KBM-7 (cell line): ENCODE measurements at regions not wholly inside any gene's neighbourhood (a gene's known extent, or its start where the extent isn't known, plus 50 kb on each side); places are given as distances from the start of the nearest gene placed in this dataset.

Experiments used
- DNase-seq: peaks from one replicate; pipeline ENCODE4 v3.0.0-alpha.2; 2015
- in situ Hi-C: fragments of 300-500 bp; cut with MboI; formaldehyde crosslinking; loops from 2 replicates; pipeline ENCODE4 v1.14.3; 2020; ENCODE audit warnings: low sequenced_read_pairs, low pct_unique_long_range_greater_than_20kb, mixed read lengths

DNA sequence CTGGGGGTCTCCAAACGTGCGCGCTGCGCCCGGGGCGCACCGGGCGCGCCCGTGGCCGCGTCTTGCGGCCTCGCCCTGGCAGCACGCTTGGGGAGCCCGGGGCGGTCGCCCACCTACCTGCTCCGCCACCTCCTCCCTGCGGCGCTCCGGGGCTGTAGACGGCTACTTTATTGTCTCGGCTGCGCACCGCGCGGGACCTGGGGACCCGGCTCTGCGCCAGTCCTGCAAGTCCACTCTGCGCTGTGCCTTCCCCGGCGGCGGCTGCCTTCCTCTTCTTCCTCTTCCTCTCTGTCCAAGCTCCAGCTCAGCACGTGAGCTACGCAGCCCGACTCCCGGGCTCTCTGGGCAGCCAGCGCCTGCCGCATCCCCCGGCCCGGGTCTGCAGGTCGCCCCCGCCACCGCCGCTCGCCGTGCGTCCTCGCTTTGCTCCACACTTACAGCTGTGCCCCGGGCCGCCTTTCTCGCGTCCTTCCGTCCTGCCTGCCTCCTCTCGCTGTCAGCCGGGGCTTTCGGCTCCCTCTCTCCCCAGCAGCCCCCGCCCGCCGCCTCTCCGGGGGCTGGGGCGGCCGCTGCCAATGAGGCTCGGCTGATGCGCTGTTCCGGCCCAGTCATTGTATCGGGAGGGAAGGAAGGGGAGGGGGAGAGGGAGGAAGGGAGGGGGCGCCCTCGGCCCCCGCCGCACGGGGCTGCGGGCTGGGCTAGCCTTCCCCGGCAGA is 156.4 kb upstream of the FRMD4B start:
- DNase-seq: no peak
- in situ Hi-C loops: no loop called here

DNA sequence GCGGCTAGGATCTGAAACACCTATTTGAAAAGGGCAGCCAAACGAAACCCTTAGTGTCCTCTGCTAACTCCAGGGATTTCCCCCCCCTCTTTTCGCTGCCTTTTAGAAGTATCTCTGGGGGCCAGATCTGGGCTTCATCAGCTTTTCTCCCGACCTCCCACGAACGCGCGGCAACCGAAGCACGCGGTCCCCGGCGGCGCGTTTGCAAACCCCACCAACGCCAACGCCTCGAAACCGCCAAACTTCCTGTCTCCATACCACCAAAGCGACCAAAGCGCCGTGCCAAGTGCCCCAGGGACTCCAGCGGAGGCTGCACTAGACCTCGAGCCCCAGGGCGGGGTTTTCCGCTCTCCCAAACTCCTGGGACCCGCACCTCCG is 155.8 kb upstream of the FRMD4B start:
- DNase-seq: no peak
- in situ Hi-C loops: no loop called here

DNA sequence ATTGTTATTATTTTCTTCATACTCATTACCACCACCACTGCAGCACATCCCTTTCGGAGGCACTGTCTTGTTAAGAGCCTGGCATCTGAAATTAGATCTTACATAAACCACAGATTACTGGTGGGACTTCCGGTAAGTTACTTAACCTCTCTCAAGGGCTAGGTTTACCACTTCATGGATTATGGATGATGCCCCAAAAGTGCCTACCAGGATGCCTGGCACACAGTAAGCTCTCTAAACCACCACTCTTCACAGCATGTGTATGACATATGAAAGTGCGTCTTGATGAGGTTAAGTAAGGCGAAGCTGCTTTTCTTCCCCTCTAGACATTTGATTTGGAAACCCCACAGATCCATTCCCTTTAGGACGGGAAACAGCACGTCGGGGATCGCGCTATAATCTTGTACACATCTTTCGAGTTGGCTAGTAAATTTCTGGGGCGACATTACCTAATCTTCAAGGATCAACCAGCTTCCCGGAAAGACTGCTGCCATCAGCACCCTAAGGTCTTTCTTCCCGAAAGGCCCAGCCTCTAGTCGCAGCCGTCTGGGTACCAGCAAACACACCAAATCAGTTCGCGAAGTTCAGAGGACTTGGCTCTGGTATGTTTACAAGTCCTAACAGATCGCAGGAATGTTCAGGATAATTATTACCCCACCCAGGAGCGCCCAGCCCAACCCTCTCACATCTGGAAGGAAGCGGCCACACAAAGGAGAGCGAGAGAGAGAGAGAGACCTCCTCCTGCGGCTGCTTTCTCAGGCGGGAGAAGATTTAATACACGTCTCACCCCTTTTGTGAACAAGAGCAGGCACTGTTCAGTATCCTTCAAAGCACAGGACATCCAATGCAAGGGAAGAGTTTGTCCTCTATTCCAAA is 155.1 kb upstream of the FRMD4B start:
- no peak for DNase-seq
- in situ Hi-C loops: no loop called here

DNA sequence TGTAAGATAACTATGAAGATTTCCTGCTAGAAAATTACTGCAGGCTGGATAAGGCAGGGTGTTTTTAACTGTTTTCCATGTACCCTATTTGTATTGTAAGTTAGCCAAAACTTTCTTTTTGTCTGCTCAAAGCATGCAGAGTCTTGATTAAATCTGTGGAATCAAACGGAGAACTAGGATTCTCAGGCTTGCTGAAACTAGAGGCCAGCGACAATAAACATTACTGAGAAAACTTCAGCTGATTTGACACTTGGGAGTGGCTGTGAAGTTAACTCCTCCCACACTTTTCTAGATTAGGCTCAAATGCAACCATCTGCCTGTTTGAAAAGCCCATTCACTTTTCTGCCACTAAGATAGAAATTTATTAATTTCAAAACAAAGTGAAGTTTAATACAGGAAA is 153.2 kb upstream of the FRMD4B start:
- DNase-seq: no peak
- in situ Hi-C loops: no loop called here

DNA sequence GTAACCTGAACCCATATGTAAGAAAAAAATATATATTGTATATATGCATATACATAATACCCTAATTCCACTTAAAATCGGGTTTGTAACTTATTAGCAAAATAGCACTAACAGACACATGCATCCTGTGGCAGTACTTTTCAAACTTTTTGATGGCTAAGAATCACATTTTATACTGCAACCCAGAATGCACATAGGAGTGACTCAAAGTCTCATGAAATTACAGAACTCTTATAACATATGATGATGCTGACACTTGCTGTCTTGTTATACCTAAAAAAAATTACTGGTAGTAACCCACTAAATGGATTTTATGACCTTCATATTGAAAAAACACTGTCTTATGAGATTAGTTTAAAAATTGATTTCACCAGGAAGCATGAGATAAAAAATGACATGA is 152.4 kb upstream of the FRMD4B start:
- DNase-seq: no peak
- in situ Hi-C loops: no loop called here

DNA sequence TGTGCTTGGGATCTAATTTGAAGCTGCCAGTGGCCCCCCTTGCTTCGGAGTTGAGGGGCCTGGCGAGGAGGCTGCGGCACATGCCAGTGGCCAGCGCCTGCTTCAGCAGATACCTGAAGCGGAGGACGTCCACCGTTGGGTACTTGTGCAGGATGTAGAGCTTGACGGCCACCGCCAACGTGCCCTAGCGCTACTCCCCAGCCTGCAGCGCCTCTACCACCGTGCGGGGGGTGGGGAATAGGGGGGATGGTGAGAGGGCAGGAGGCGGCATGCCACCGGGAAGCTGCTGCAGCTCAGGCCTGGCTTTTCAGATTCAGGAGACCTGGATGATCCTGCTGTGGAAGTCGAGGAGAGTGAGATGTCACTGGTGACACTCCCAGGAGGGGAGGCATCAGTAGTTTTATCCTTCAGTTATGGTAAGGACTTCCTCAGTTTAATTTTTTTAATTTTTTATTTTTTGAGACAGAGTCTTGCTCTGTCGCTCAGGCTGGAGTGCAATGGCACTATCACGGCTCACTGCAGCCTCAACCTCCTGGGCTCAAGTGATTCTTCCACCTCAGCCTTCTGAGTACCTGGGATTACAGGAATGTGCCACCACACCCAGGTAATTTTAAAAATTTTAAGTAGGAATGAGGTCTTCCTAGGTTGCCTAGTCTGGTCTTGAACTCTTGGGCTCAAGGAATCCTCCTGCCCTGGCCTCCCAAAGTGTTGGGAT is 150.6 kb upstream of the FRMD4B start:
- DNase-seq: no peak
- in situ Hi-C loops: no loop called here

DNA sequence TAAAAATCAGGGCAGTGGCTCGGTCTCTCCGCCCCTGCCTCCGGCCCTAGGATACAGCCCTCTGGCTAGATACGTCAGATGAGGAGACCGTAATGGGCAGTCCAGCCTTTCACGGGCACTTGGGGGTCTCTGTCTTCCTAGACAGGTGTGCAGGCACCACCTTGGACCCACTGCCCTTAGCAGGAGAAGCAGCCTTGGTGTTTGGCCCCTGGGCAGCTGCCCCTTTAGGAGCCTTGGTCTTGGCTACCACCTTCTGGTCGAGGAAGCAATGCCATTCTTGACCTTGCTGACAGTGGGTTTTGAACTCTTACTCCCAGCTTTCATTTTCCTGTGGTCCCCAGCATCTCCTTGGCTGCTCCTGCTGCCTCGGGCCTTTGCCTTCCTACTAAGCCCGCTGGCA is 149.7 kb upstream of the FRMD4B start:
- in situ Hi-C loops: no loop called here
- no peak for DNase-seq

DNA sequence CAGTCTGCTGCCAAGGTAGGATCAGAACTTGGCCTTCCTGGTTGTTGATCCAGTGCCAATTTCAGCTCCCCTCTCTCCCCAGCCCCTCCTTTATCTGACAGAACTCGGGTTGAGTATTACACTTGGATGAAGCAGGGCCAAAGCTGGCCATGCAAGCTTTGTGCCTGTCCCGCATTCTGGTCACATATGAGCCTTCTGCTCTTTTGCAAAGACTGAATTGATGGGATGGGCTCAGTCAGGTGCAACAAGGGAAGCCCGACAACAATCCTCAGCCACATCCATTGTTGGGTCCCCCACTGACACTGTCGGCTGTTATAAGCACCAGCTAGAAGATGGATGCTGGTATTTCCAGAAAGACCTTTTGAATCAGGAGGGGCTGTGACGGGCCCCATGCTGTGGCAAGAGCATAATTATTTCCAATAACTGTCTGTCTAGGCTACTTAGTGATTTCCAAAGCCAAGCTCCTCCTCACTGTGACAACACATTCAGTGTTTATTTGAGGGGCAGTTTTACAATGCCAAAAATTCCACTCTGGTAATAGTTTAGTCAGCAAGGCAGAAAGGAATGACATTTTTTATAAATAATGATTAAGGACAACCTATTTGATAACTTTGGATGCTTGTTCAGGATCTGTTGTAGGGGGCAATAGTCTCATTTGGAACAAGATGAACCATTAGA is 146.8 kb upstream of the FRMD4B start:
- in situ Hi-C loops: no loop called here
- no peak for DNase-seq

DNA sequence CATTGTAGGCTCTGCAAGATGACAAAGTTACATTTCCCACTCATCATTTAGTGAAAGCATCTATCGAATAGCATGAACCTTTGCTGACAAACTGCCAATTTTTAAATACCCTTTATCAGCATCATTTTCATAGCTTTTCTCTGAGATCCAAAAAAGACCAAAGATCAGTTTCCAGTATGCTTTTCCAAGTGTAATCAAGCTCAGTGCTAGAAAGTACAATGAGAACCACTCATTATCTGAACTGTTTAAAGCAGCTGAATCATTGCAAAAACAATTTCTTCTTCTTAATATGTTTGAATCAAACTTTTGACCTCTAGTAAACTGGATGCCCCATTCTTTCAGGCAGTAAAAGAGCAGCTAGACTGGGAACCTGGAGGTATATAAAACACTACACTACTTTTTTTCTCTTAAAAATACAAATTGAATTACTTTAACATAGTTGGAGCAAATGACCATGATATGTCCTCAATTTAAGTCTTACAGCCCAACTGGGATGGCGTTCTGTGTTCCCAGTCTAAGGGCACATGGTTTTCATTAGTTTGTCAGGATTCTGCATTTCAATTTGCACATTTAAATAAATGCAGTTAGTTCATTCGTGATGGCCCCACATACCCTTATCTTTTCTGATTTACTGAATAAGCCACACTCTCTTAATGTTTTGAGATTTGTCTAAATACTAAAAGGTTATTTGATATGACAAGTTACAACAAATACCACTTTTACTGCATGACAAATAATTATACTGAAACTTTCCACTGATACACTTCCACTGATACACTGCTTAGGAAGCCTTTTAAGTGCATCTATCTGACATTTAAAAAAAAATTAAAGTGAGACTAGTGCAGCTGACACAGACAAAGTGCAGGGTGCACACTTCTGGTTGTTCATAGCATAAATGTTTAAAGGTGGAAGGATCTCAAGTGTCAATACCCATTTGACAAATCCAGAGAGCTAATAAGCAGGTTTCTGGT is 146.0 kb upstream of the FRMD4B start:
- DNase-seq: no peak
- in situ Hi-C loops: no loop called here

DNA sequence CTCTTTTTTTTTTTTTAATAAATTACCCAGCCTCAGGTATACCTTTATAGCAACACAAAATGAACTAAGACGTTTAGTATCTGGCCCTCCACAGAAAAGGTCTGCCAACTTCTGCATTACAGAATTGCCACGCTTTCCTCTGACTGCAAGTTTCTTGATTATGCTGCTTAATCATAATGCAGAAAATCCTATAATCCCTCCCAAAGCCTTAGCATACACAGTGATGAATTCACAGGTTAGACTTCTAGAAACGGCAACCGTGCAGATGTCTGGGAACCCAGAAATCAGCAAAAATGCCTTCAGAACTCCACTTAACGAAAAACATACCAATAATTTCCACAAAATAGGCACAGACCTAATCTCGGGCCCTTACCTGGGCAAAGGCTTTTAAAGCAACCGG is 144.7 kb upstream of the FRMD4B start:
- in situ Hi-C loops: no loop called here
- DNase-seq: no peak

DNA sequence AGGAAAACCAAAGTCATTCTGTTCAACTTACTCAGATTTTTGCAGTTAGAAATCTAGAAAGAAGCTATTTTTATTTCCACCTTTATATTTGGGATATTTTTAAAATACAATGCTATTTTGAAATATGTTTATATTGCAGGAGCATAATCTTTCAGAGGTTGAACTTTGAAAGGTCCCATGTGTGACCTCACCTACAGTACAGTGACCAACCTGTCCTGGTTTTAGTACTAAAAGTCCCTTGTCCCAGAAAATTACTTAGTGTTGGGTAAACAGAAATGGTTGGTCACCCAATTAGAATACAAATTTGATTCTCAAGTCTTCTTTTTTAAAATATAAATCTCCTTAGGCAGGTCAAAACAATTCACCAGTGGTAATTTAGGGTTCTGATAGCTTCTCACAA is 141.6 kb upstream of the FRMD4B start:
- DNase-seq: no peak
- in situ Hi-C loops: no loop called here

DNA sequence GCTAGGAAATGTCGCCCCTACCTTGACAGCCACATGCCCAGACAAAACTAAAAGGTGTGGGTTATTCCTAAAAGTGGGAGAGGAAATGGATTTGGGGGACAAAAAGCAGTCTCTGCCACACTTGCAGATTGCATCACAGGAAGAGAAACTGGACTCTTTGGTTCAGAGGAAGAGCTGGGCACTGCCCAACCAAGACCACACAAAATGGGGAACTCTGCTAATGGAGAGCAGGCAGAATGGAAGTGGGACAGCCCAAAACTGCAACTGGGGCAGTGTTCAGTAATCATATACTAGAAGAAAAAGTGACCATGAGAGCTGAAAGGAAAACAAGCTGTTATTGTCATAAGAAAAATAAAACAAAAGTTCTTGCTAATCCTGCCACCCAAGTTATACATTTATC is 138.9 kb upstream of the FRMD4B start:
- in situ Hi-C loops: no loop called here
- no peak for DNase-seq

DNA sequence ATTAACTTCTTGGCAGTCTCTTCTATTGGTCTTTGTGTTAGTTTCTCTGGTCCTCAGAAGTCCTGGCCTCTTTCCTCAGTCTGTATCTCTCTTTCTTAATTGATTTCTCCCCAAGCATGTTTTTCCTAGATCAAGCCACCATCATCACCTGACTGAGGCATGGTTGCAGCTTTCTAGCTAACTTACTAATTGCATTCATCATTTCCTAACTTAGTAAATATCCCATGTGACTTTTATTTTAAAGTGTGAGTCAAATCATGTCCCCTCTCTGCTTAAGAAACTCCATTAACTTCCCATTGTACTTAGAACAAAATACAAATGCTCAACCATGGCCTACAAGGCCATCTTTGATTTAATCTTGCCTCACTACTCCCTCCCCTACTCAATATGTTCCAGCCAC is 135.4 kb upstream of the FRMD4B start:
- no peak for DNase-seq
- in situ Hi-C loops: no loop called here

DNA sequence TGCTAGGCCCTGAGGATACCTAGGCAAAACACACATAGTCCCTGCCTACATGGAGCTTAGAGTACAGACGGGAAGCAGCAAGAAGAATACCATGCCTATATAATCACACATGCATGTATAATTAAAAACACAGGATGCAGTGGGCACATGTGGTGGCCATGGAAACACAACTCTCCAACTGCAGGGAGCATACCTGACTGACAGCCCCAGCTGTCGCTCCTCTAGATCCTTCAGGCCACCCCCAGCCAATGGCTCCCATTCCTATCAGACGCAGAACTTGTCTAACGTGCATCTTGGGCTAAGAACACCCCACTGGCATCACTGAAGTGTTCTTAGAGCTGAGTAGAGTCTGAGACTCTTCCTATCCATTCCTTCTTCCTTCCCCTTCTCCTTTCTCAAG is 125.5 kb upstream of the FRMD4B start:
- in situ Hi-C loops: no loop called here
- DNase-seq: no peak

DNA sequence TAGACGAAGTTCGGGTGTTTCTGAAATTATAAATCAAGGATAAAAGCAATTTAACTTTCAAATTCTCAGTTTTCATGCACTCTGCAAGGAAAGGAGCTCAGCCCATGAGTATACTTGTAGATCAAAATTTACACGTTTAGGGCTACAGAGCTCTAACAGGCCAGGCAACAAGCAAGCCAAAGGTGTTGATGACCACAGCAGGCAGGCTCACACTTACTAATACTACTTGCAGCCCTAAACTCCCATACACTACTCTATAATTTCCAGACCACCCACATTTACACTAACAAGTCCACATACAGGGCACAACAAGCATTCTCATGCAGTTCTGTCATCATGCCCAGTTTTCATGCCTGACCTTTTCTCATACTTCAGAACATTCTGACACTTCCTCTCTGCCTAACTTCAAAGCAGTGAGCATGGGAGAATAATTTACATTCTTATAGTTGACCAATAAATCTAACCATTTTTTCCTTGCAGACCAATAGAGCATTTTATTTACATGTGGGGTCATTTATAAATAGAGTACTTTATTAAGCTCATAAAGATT is 124.7 kb upstream of the FRMD4B start:
- in situ Hi-C loops: no loop called here
- no peak for DNase-seq

DNA sequence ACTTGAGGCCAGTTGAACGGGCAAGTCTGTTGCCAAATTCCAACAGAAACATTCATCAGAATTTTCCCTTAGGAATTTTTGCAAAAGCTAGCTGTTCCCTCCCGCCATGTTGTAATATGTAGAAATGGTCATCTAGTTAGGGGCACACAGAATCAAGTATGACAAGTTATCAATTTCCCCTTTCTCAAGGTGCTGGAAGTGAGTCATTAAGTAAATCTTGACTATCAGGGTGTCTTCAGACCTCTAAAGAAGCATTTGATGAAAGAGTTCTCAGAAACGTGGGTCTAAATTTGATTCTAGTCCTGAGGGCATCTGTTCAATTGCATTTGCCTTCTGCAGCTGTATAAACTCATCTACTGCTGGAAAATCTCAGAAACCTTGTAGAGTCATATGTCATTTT is 123.4 kb upstream of the FRMD4B start:
- in situ Hi-C loops: no loop called here
- no peak for DNase-seq

DNA sequence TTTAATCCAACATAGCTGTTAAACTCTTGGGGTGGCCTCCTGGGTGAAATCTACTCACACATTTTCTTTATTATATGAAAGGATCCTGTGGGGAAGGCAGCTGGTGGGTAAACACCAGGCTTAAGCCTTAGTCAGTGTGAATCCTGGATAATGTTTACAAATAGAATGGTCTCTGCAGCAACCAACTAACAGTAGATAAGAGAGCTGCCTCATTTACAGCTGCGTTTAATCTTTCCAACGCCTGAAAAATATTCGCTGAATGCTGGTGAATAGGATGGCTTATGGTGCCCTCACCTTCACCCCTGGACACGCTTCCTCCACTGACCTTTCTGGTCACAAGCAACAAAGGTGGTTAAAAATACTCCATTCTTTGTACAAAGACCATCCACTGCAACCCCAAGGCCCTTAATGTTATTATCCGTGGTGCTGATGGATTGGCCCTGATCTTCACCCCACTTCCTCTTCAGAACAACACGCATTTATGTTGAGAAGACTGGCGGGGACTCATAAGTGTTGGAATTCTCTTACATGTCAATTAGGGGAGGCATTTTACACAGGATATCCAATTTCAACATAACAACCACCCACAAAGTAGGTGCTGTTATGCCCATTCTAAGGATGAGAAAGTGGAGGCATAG is 120.0 kb upstream of the FRMD4B start:
- DNase-seq: no peak
- in situ Hi-C loops: no loop called here

DNA sequence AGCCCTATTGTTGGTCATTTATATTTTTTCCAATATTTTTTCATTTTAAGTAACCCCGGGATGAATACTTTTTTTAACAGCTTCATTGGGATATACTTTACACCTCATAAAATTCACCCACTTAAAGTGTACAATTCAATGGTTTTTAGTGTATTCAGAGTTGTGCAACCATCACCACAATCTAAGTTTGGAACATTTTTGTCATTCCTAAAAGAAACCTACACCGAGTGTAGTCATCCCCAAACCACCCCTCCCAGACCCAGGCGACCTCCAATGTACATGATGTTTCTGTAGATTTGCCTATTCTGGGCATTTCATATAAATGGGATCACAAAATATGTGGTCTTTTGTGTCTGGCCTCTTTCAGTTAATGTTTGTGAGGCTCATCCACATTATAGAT is 118.3 kb upstream of the FRMD4B start:
- DNase-seq: no peak
- in situ Hi-C loops: no loop called here
